ENCODE measurements at regions not wholly inside any gene's neighbourhood (a gene's known extent, or its start where the extent isn't known, plus 50 kb on each side); places are given as distances from the start of the nearest gene placed in this dataset.

- TF ChIP-seq SOX15 (CRISPR knock-in tag; IDR thresholded peaks at IDR 0.05) (no peak), ZNF281 (CRISPR knock-in tag; IDR thresholded peaks at IDR 0.05) (no peak), CTCF (IDR thresholded peaks at IDR 0.05) (no peak), CREM (CRISPR knock-in tag; IDR thresholded peaks at IDR 0.05) (no peak), ZNF396 (CRISPR knock-in tag; IDR thresholded peaks at IDR 0.05; ENCODE audit: borderline replicate concordance) (no peak), ZNF121 (CRISPR knock-in tag; IDR thresholded peaks at IDR 0.05) (no peak), TEAD4 (CRISPR knock-in tag; IDR thresholded peaks at IDR 0.05) (no peak), TP53 (CRISPR knock-in tag; IDR thresholded peaks at IDR 0.05) (no peak), MXD4 (CRISPR knock-in tag; IDR thresholded peaks at IDR 0.05; ENCODE audit: borderline replicate concordance) (no peak), ETV6 (CRISPR knock-in tag; IDR thresholded peaks at IDR 0.05) (no peak)
- TF ChIP-seq, protein P1, sequence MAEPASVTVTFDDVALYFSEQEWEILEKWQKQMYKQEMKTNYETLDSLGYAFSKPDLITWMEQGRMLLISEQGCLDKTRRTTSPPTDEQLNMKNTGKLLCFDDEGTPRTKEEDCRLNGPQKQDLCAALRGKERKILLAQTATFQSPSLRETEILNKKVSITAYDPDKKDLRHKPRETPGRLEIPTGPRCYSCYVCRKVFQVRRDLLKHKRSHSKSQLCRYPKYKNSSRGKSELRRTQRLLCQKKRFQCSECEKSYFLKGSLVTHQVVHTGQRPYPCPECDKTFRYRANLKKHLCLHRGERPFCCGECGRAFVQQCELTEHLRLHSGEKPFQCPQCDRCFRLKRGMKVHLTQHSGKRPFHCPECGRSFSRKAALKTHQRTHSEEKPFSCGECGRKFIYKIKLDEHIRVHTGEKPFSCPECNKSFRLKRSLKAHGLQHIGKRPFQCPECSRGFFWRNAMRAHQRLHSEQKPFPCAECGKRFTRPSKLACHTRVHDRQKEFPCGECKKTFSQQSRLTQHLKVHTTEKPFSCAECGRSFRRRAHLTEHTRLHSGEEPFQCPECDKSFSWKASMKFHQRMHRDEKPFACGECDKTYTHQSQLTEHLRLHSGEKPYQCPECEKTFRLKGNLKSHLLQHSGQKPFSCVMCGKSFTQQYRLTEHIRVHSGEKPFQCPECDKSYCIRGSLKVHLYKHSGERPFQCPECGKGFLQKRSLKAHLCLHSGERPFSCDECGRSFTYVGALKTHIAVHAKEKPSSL (CRISPR knock-in tag; conservative IDR thresholded peaks at IDR 0.05) = no peak
- TF ChIP-seq, protein P2, sequence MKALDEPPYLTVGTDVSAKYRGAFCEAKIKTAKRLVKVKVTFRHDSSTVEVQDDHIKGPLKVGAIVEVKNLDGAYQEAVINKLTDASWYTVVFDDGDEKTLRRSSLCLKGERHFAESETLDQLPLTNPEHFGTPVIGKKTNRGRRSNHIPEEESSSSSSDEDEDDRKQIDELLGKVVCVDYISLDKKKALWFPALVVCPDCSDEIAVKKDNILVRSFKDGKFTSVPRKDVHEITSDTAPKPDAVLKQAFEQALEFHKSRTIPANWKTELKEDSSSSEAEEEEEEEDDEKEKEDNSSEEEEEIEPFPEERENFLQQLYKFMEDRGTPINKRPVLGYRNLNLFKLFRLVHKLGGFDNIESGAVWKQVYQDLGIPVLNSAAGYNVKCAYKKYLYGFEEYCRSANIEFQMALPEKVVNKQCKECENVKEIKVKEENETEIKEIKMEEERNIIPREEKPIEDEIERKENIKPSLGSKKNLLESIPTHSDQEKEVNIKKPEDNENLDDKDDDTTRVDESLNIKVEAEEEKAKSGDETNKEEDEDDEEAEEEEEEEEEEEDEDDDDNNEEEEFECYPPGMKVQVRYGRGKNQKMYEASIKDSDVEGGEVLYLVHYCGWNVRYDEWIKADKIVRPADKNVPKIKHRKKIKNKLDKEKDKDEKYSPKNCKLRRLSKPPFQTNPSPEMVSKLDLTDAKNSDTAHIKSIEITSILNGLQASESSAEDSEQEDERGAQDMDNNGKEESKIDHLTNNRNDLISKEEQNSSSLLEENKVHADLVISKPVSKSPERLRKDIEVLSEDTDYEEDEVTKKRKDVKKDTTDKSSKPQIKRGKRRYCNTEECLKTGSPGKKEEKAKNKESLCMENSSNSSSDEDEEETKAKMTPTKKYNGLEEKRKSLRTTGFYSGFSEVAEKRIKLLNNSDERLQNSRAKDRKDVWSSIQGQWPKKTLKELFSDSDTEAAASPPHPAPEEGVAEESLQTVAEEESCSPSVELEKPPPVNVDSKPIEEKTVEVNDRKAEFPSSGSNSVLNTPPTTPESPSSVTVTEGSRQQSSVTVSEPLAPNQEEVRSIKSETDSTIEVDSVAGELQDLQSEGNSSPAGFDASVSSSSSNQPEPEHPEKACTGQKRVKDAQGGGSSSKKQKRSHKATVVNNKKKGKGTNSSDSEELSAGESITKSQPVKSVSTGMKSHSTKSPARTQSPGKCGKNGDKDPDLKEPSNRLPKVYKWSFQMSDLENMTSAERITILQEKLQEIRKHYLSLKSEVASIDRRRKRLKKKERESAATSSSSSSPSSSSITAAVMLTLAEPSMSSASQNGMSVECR (CRISPR knock-in tag; IDR thresholded peaks at IDR 0.05; ENCODE audit: borderline replicate concordance) = no peak
- H3K27ac Mint-ChIP-seq = no peak overlapping the region
- peaks cover 4% of the 10 kb centered on the region; the same call in 1 of the 2 replicates for H3K9me3 Mint-ChIP-seq
- ChIA-PET POLR2A (no interaction called here), CTCF (no interaction called here)
- no peaks in the 10 kb centered on the region for H3K27me3 Mint-ChIP-seq (ENCODE audit: low read depth)
- H3K36me3 Mint-ChIP-seq = no peaks in the 10 kb centered on the region
- H3K4me3 Mint-ChIP-seq = no peak overlapping the region
- ATAC-seq = no peak
- DNase-seq (ENCODE audit: low spot score) = no peak
- peaks cover 10% of the 10 kb centered on the region for H3K4me1 Mint-ChIP-seq
Observed at GRCh38 chr16:52748741-52749140, 201.8 kb upstream of the TOX3 start.

DNA sequence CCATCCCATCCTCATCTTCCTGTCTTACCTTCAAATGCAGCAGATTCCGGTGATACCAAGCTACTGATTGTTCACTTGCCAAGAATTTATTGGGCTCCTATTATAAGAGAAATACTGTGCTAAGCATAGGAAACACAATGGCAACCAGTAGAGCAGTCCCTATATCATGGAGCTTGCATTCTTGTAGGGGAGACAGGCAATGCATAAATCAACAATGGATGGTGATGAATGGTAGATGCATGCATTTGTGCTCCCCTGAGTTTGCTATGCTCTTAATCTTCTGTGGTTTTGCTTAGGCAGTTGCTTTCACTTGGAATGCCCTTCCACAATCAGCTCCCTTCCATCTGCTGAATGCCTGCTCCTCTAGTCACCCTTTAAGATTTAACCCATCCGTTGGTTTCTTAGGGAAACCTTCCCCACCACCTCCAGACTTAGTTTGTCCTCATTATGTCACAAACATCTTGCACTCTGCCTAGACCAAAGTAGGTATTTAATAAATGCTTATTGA, 200.2 kb upstream of the TOX3 start:
- ATAC-seq (no peak), DNase-seq (ENCODE audit: low spot score) (no peak)
- Mint-ChIP-seq H3K36me3 (no peaks in the 10 kb centered on the region), H3K9me3 (peaks cover 4% of the 10 kb centered on the region; the same call in 1 of the 2 replicates), H3K27me3 (ENCODE audit: low read depth) (no peaks in the 10 kb centered on the region), H3K4me3 (no peak overlapping the region), H3K27ac (no peak overlapping the region), H3K4me1 (peaks cover 15% of the 10 kb centered on the region)
- ChIA-PET POLR2A (no interaction called here), CTCF (interaction anchor here (1.0 kb wide), 1 partner anchor 25 kb away, joined by 3 read pairs; no protein-coding TSS in a partner anchor)
- TF ChIP-seq EMX1 (CRISPR knock-in tag; IDR thresholded peaks at IDR 0.05) = no peak
- no peak for TF ChIP-seq ZBTB21 (CRISPR knock-in tag; IDR thresholded peaks at IDR 0.05; ENCODE audit: borderline replicate concordance)
- no peak for TF ChIP-seq TP53 (CRISPR knock-in tag; IDR thresholded peaks at IDR 0.05)
- no peak for TF ChIP-seq CBFB (CRISPR knock-in tag; IDR thresholded peaks at IDR 0.05; ENCODE audit: low read depth)
- TF ChIP-seq, protein P3, sequence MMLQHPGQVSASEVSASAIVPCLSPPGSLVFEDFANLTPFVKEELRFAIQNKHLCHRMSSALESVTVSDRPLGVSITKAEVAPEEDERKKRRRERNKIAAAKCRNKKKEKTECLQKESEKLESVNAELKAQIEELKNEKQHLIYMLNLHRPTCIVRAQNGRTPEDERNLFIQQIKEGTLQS (CRISPR knock-in tag; conservative IDR thresholded peaks at IDR 0.05) = no peak
- no peak for TF ChIP-seq RELA (CRISPR knock-in tag; IDR thresholded peaks at IDR 0.05; ENCODE audit: borderline replicate concordance)
- TF ChIP-seq ZNF671 (CRISPR knock-in tag; IDR thresholded peaks at IDR 0.05) = no peak
- no peak for TF ChIP-seq RORB (CRISPR knock-in tag; IDR thresholded peaks at IDR 0.05)
- no peak for TF ChIP-seq CDX4 (CRISPR knock-in tag; IDR thresholded peaks at IDR 0.05; ENCODE audit: borderline replicate concordance)
- no peak for TF ChIP-seq ATF1 (CRISPR knock-in tag; IDR thresholded peaks at IDR 0.05)
- no peak for TF ChIP-seq USF1 (CRISPR knock-in tag; IDR thresholded peaks at IDR 0.05)

Measured in WTC11 (cell line).